OCI-M1 (cell line): ENCODE measurements at regions not wholly inside any gene's neighbourhood (a gene's known extent, or its start where the extent isn't known, plus 50 kb on each side); places are given as distances from the start of the nearest gene placed in this dataset.
A peak's percentile ranks its signal among the peaks of the same experiment; 100 is the strongest.
"Not testable (repeated sequence)": the region's sequence is repeated elsewhere in the genome, so short reads cannot be mapped to it uniquely, and the experiment has no call there.

ENCODE experiments used
- DNase-seq: peaks from one replicate; lab custom pipeline; 2025; lab: John Stamatoyannopoulos, UW

GRCh38 chr6:157727629-157728182 is 95.3 kb upstream of the SNX9 start:
- DNase-seq, result no peak

- DNase-seq, result no peak
Measured at GRCh38 chr6:157728183-157728881, 94.7 kb upstream of the SNX9 start.

- DNase-seq, result no peak
Measured at GRCh38 chr6:157731221-157731620, 91.8 kb upstream of the SNX9 start.

- no peak for DNase-seq
Measured at GRCh38 chr6:157732007-157732406, 91.0 kb upstream of the SNX9 start.

- no peak for DNase-seq
Measured at GRCh38 chr6:157732416-157733161, 90.5 kb upstream of the SNX9 start.

GRCh38 chr6:157736555-157736954 is 86.5 kb upstream of the SNX9 start:
- not testable (repeated sequence) for DNase-seq

- no peak for DNase-seq
Measured at GRCh38 chr6:157741321-157741947, 81.6 kb upstream of the SNX9 start.

- DNase-seq, result no peak
Measured at GRCh38 chr6:157741948-157742556, 81.0 kb upstream of the SNX9 start.

- DNase-seq, result no peak
Measured at GRCh38 chr6:157744102-157744601, 78.9 kb upstream of the SNX9 start.

GRCh38 chr6:157746897-157747296 is 76.1 kb upstream of the SNX9 start:
- DNase-seq, result no peak

GRCh38 chr6:157747370-157747769 is 75.7 kb upstream of the SNX9 start:
- DNase-seq, result peak; percentile 52

- no peak for DNase-seq
Measured at GRCh38 chr6:157748839-157749571, 74.0 kb upstream of the SNX9 start.

GRCh38 chr6:157750973-157751372 is 72.1 kb upstream of the SNX9 start:
- not testable (repeated sequence) for DNase-seq

- no peak for DNase-seq
Measured at GRCh38 chr6:157751547-157752200, 71.4 kb upstream of the SNX9 start.

- DNase-seq, result not testable (repeated sequence)
Measured at GRCh38 chr6:157752879-157753278, 70.2 kb upstream of the SNX9 start.

- no peak for DNase-seq
Measured at GRCh38 chr6:157753291-157753690, 69.8 kb upstream of the SNX9 start.

GRCh38 chr6:157753801-157754200 is 69.2 kb upstream of the SNX9 start:
- DNase-seq, result not testable (repeated sequence)

- DNase-seq, result no peak
Measured at GRCh38 chr6:157754351-157754750, 68.7 kb upstream of the SNX9 start.

- DNase-seq, result no peak
Measured at GRCh38 chr6:157755032-157755745, 67.9 kb upstream of the SNX9 start.

- DNase-seq, result no peak
Measured at GRCh38 chr6:157755746-157756411, 67.2 kb upstream of the SNX9 start.
